HG03025 (cell line): ENCODE measurements at regions not wholly inside any gene's neighbourhood (a gene's known extent, or its start where the extent isn't known, plus 50 kb on each side); places are given as distances from the start of the nearest gene placed in this dataset.

ENCODE experiments used
- ATAC-seq: cut with Tn5 transposase; IDR thresholded peaks from one replicate; pipeline ENCODE4 v1.9.1; 2021; ENCODE audit warnings: mild to moderate bottlenecking, moderate library complexity; ENCODE audit not compliant: unreplicated experiment, low FRiP score

- ATAC-seq = no peak
These were observed 1331.6 kb upstream of the SORCS1 start for GRCh38 chr10:108496106-108496505.

GRCh38 chr10:108490944-108491343 is 1326.4 kb upstream of the SORCS1 start:
- ATAC-seq = no peak

GRCh38 chr10:108471420-108471819 is 1306.9 kb upstream of the SORCS1 start:
- ATAC-seq = no peak

- ATAC-seq = no peak
These were observed 1305.4 kb upstream of the SORCS1 start for GRCh38 chr10:108469940-108470339.

GRCh38 chr10:108465871-108466641 is 1301.5 kb upstream of the SORCS1 start:
- ATAC-seq = no peak

- ATAC-seq = no peak
These were observed 1297.5 kb upstream of the SORCS1 start for GRCh38 chr10:108462005-108462404.

GRCh38 chr10:108454793-108455192 is 1290.3 kb upstream of the SORCS1 start:
- no peak for ATAC-seq

- ATAC-seq = no peak
These were observed 1289.7 kb upstream of the SORCS1 start for GRCh38 chr10:108454224-108454623.

GRCh38 chr10:108453166-108453565 is 1288.7 kb upstream of the SORCS1 start:
- no peak for ATAC-seq

- no peak for ATAC-seq
These were observed 1288.0 kb upstream of the SORCS1 start for GRCh38 chr10:108452533-108452932.

GRCh38 chr10:108450280-108450679 is 1285.8 kb upstream of the SORCS1 start:
- ATAC-seq = no peak

GRCh38 chr10:108445746-108446145 is 1281.2 kb upstream of the SORCS1 start:
- no peak for ATAC-seq

GRCh38 chr10:108443636-108444035 is 1279.1 kb upstream of the SORCS1 start:
- ATAC-seq = no peak

- no peak for ATAC-seq
These were observed 1274.9 kb upstream of the SORCS1 start for GRCh38 chr10:108439397-108439796.

GRCh38 chr10:108436096-108436495 is 1271.6 kb upstream of the SORCS1 start:
- no peak for ATAC-seq

- ATAC-seq = no peak
These were observed 1270.2 kb upstream of the SORCS1 start for GRCh38 chr10:108434559-108435252.

- ATAC-seq = no peak
These were observed 1262.6 kb upstream of the SORCS1 start for GRCh38 chr10:108427146-108427545.

- ATAC-seq = no peak
These were observed 1260.9 kb upstream of the SORCS1 start for GRCh38 chr10:108425283-108425964.

- no peak for ATAC-seq
These were observed 1260.2 kb upstream of the SORCS1 start for GRCh38 chr10:108424656-108425055.

- no peak for ATAC-seq
These were observed 1257.8 kb upstream of the SORCS1 start for GRCh38 chr10:108422286-108422685.

- no peak for ATAC-seq
These were observed 1256.8 kb upstream of the SORCS1 start for GRCh38 chr10:108421266-108421665.
